Vagina (tissue), 2 donors: ENCODE measurements at regions not wholly inside any gene's neighbourhood (a gene's known extent, or its start where the extent isn't known, plus 50 kb on each side); places are given as distances from the start of the nearest gene placed in this dataset.

Source experiments
- POLR2A ChIP-seq, 2 donors: fragments of 450-650 bp; IDR thresholded peaks; one replicate each; pipeline ENCODE4 v1.6.1; 2017; ENCODE audit warnings: antibody characterized with exemption in 2 of 2, mild to moderate bottlenecking in 2 of 2, moderate library complexity in 2 of 2
- POLR2AphosphoS5 ChIP-seq, 2 donors: sonication (generic); formaldehyde crosslinking; IDR thresholded peaks; one replicate each; pipeline ENCODE4 v1.9.0; 2017; ENCODE audit warnings: antibody characterized with exemption in 2 of 2, mild to moderate bottlenecking in 2 of 2, low read depth in 1 of 2; ENCODE audit not compliant: insufficient read depth in 1 of 2
- TF ChIP-seq, protein P1 (sequence below), 3 experiments: fragments of 450-650 bp in 2 of 3; fragments of 200-600 bp in 1 of 3; sonication (generic) in 1 of 3; IDR thresholded peaks; one replicate each; pipeline ENCODE4 v1.5.1; 2017 to 2019; ENCODE audit warnings: antibody characterized with exemption in 3 of 3, mild to moderate bottlenecking in 2 of 3, moderate library complexity in 2 of 3

- TF ChIP-seq, protein P1, sequence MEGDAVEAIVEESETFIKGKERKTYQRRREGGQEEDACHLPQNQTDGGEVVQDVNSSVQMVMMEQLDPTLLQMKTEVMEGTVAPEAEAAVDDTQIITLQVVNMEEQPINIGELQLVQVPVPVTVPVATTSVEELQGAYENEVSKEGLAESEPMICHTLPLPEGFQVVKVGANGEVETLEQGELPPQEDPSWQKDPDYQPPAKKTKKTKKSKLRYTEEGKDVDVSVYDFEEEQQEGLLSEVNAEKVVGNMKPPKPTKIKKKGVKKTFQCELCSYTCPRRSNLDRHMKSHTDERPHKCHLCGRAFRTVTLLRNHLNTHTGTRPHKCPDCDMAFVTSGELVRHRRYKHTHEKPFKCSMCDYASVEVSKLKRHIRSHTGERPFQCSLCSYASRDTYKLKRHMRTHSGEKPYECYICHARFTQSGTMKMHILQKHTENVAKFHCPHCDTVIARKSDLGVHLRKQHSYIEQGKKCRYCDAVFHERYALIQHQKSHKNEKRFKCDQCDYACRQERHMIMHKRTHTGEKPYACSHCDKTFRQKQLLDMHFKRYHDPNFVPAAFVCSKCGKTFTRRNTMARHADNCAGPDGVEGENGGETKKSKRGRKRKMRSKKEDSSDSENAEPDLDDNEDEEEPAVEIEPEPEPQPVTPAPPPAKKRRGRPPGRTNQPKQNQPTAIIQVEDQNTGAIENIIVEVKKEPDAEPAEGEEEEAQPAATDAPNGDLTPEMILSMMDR (IDR thresholded peaks at IDR 0.05): no peak
- TF ChIP-seq POLR2AphosphoS5 (IDR thresholded peaks at IDR 0.05; ENCODE audit: insufficient read depth in 1 of 2, low read depth in 1 of 2) (no peak), POLR2A (IDR thresholded peaks at IDR 0.05) (no peak)
These were observed 225.8 kb upstream of the DPPA4 start for GRCh38 chr3:109563149-109563548.
